NCI-H1417 (cell line): ENCODE measurements at regions not wholly inside any gene's neighbourhood (a gene's known extent, or its start where the extent isn't known, plus 50 kb on each side); places are given as distances from the start of the nearest gene placed in this dataset.
"Not testable (repeated sequence)": the region's sequence is repeated elsewhere in the genome, so short reads cannot be mapped to it uniquely, and the experiment has no call there.

Experiments
- DNase-seq, 3 experiments: peaks; one replicate each; lab custom pipeline; 2025; lab: John Stamatoyannopoulos, UW

- no peak for DNase-seq
These were observed 54.3 kb downstream of the HAND2 start for GRCh38 chr4:173475751-173476150.

- DNase-seq = no peak
These were observed 60.4 kb downstream of the HAND2 start for GRCh38 chr4:173469622-173470021.

GRCh38 chr4:173468314-173468713 is 61.7 kb downstream of the HAND2 start:
- no peak for DNase-seq

GRCh38 chr4:173466101-173466500 is 63.9 kb downstream of the HAND2 start:
- no peak for DNase-seq

GRCh38 chr4:173464481-173464880 is 65.5 kb downstream of the HAND2 start:
- no peak for DNase-seq

- no peak for DNase-seq
These were observed 64.9 kb upstream of the SCRG1 start for GRCh38 chr4:173463816-173464215.

- no peak for DNase-seq
These were observed 62.3 kb upstream of the SCRG1 start for GRCh38 chr4:173461170-173461569.

GRCh38 chr4:173459857-173460256 is 60.9 kb upstream of the SCRG1 start:
- DNase-seq = no peak

GRCh38 chr4:173457893-173458292 is 59.0 kb upstream of the SCRG1 start:
- DNase-seq = no peak

- not testable (repeated sequence) for DNase-seq
These were observed 52.5 kb upstream of the SCRG1 start for GRCh38 chr4:173451435-173451834.

- no peak for DNase-seq
These were observed 51.4 kb upstream of the SCRG1 start for GRCh38 chr4:173450281-173450680.

- no peak for DNase-seq
These were observed 50.4 kb upstream of the SCRG1 start for GRCh38 chr4:173449380-173449717.

GRCh38 chr4:173448608-173449379 is 49.9 kb upstream of the SCRG1 start:
- DNase-seq = peak in 2 of 3 experiments; percentile 25 to 55
